B cell (primary cell): ENCODE measurements at regions not wholly inside any gene's neighbourhood (a gene's known extent, or its start where the extent isn't known, plus 50 kb on each side); places are given as distances from the start of the nearest gene placed in this dataset.

Experiments used
- ATAC-seq: fragments of 200-7000 bp; cut with Tn5 transposase; one replicate; pipeline ENCODE4 v1.10.0; 2021; ENCODE audit warnings: low read depth, mild to moderate bottlenecking, moderate number of reproducible peaks, moderate library complexity
- CTCF ChIA-PET: fragments of 350-600 bp; sonication (Branson Sonifier 250); formaldehyde crosslinking; loops from one replicate; lab custom pipeline; 2021; ENCODE audit warnings: antibody characterized with exemption, inconsistent platforms; lab: Charles Lee
- POLR2A ChIA-PET: fragments of 350-600 bp; sonication (Branson Sonifier 250); formaldehyde crosslinking; loops from one replicate; lab custom pipeline; 2021; ENCODE audit warnings: antibody characterized with exemption; lab: Charles Lee
- DNase-seq: peaks from one replicate; pipeline ENCODE4 v3.0.0; 2013
- H2AFZ ChIP-seq: 2 replicates; pipeline ENCODE4 v1.6.1; 2012; ENCODE audit warnings: mild to moderate bottlenecking, low read depth, low read length; ENCODE audit not compliant: insufficient read depth, poor library complexity, severe bottlenecking
- H3K27ac ChIP-seq, 2 donors: 1 replicate in 1 of 2; 2 replicates in 1 of 2; pipeline ENCODE4 v1.5.1; 2012 to 2013; ENCODE audit warnings: low read length in 2 of 2, mild to moderate bottlenecking in 2 of 2, moderate library complexity in 1 of 2
- H3K27me3 ChIP-seq, 4 experiments: fragments of 200-600 bp in 1 of 4; sonication (generic) in 1 of 4; replicated peaks in 1 of 4; 1 replicate in 2 of 4; 2 replicates in 2 of 4; pipeline versions ENCODE4 v1.6.1 to v1.7.0; 2013 to 2016; ENCODE audit warnings: low read length in 3 of 4, mild to moderate bottlenecking in 2 of 4, mixed read lengths in 1 of 4, moderate library complexity in 1 of 4; ENCODE audit not compliant: insufficient read depth in 4 of 4, control insufficient read depth in 3 of 4; ENCODE audit errors: control extremely low read depth in 1 of 4
- H3K36me3 ChIP-seq, 2 experiments: replicated peaks in 1 of 2; 1 replicate in 1 of 2; 2 replicates in 1 of 2; pipeline versions ENCODE4 v1.6.1 to v1.7.1; 2013; ENCODE audit warnings: low read length in 1 of 2; ENCODE audit not compliant: insufficient read depth in 2 of 2, control insufficient read depth in 1 of 2; ENCODE audit errors: control extremely low read depth in 1 of 2, extremely low read depth in 1 of 2
- H3K4me1 ChIP-seq, 2 donors: fragments of 200-600 bp in 1 of 2; sonication (generic) in 1 of 2; 1 replicate in 1 of 2; 2 replicates in 1 of 2; pipeline versions ENCODE4 v1.5.1 to v1.6.1; 2013 to 2017; ENCODE audit warnings: low read length in 2 of 2; ENCODE audit not compliant: control insufficient read depth in 2 of 2, insufficient read depth in 2 of 2
- H3K4me2 ChIP-seq: replicated peaks from 2 replicates; pipeline ENCODE3; 2012; ENCODE audit warnings: mild to moderate bottlenecking, low read depth, low read length; ENCODE audit not compliant: poor library complexity, severe bottlenecking
- H3K4me3 ChIP-seq, 5 experiments: fragments of 200-600 bp in 1 of 5; sonication (generic) in 1 of 5; 1 replicate in 3 of 5; 2 replicates in 2 of 5; pipeline versions ENCODE4 v1.5.1 to v1.7.0; 2011 to 2016; ENCODE audit warnings: low read length in 4 of 5, mild to moderate bottlenecking in 4 of 5, low read depth in 2 of 5, control low read depth in 1 of 5, moderate library complexity in 1 of 5; ENCODE audit not compliant: insufficient read depth in 1 of 5; ENCODE audit errors: control extremely low read depth in 1 of 5, extremely low read depth in 1 of 5
- H3K79me2 ChIP-seq: fragments of 200-600 bp; sonication (generic); one replicate; pipeline ENCODE4 v1.6.0; 2016; ENCODE audit warnings: low read length; ENCODE audit not compliant: control insufficient read depth, insufficient read depth
- H3K9ac ChIP-seq: fragments of 200-600 bp; sonication (generic); 2 replicates; pipeline ENCODE4 v1.6.1; 2017; ENCODE audit warnings: mild to moderate bottlenecking, low read length, moderate library complexity
- H3K9me3 ChIP-seq, 3 donors: one replicate each; pipeline versions ENCODE4 v1.6.1 to v1.7.1; 2013; ENCODE audit warnings: low read length in 2 of 3; ENCODE audit not compliant: control insufficient read depth in 2 of 3, insufficient read depth in 1 of 3; ENCODE audit errors: control extremely low read depth in 1 of 3
- H4K20me1 ChIP-seq: 2 replicates; pipeline ENCODE4 v1.6.0; 2012; ENCODE audit warnings: mild to moderate bottlenecking, low read length; ENCODE audit not compliant: insufficient read depth, control insufficient read depth, poor library complexity, severe bottlenecking
- H3K27ac Mint-ChIP-seq: one replicate; pipeline ENCODE4 v1.8.0; 2021; ENCODE audit warnings: mixed read lengths
- H3K27me3 Mint-ChIP-seq: one replicate; pipeline ENCODE4 v1.8.0; 2021; ENCODE audit warnings: mixed read lengths
- H3K4me1 Mint-ChIP-seq: one replicate; pipeline ENCODE4 v1.8.0; 2021; ENCODE audit warnings: mixed read lengths
- H3K4me3 Mint-ChIP-seq: one replicate; pipeline ENCODE4 v1.8.0; 2021; ENCODE audit warnings: mixed read lengths
- H3K9me3 Mint-ChIP-seq: one replicate; pipeline ENCODE4 v1.8.0; 2022; ENCODE audit warnings: mixed read lengths; ENCODE audit not compliant: insufficient read depth
- CTCF ChIP-seq: fragments of 200-600 bp; IDR thresholded peaks from one replicate; pipeline ENCODE4 v1.8.0; 2022; ENCODE audit warnings: antibody characterized with exemption, mild to moderate bottlenecking
- EZH2 ChIP-seq: IDR thresholded peaks from 2 replicates; pipeline ENCODE4 v1.6.1; 2012; ENCODE audit warnings: borderline replicate concordance, low read depth, mild to moderate bottlenecking, moderate library complexity, low read length; ENCODE audit not compliant: insufficient read depth, poor library complexity, severe bottlenecking
- WGBS: methylation state at CpG from one replicate; pipeline ENCODE4 v1.1.5; 2013; ENCODE audit warnings: missing lambda C conversion rate; ENCODE audit not compliant: insufficient coverage; 5-methylcytosine and 5-hydroxymethylcytosine counted together
- intact Hi-C: fragments of 100-400 bp; cut with micrococcal nuclease; formaldehyde crosslinking; loops from one replicate; pipeline ENCODE4 v1.10.0; 2022

DNA sequence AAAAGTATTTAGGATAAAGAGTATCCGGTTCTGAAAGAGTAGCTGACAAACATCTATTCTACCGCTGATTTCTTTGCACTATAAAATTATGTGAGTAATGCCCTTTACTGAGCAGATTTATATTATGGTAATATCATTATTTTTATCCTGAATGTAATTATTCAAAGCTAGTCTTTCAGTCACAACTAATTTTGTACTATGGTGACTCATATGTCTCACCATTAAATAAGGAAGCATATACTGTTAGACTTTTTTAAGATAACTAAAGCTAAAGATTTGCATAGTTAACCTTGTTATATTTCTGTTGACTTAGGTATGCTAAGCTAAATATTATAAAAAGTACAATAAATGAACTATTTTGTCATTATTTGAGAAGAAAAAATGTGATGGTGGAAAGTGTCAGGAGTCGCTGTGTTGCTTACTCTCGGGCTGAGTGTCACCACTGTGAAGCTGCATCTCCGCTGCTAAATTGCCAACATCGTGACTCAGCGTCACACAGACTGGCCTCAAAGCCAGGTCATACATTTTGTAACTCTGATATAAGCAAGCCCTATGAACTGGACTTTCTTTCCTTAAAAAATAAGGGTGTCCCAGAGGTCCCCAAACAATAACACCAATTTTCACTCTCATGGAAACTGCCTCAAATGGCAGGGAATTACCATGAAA is 69.1 kb upstream of the SSTR1 start:
- H3K4me1 Mint-ChIP-seq = no peaks in the 10 kb centered on the region
- no peaks in the 10 kb centered on the region for H3K36me3 ChIP-seq
- H3K27me3 ChIP-seq = no peaks in the 10 kb centered on the region
- DNase-seq (no peak), ATAC-seq (no peak)
- TF ChIP-seq EZH2 (no peak), CTCF (no peak)
- H3K4me1 ChIP-seq = no peaks in the 10 kb centered on the region
- no peak overlapping the region for H2AFZ ChIP-seq
- H3K9ac ChIP-seq = no peak overlapping the region
- intact Hi-C loops = no loop called here
- H3K4me2 ChIP-seq = no peak overlapping the region
- no peak overlapping the region for H3K4me3 ChIP-seq
- 85% methylated on average over 5 of the region's 7 CpGs for WGBS
- H3K27ac ChIP-seq = no peak overlapping the region
- no peak overlapping the region for H3K4me3 Mint-ChIP-seq
- H3K9me3 Mint-ChIP-seq = peaks cover 2% of the 10 kb centered on the region
- POLR2A ChIA-PET = no interaction called here
- no peaks in the 10 kb centered on the region for H4K20me1 ChIP-seq
- no peaks in the 10 kb centered on the region for H3K27me3 Mint-ChIP-seq
- CTCF ChIA-PET = no interaction called here
- peaks cover 0 to 1% (median 0%) of the 10 kb centered on the region in 3 donors for H3K9me3 ChIP-seq
- no peak overlapping the region for H3K27ac Mint-ChIP-seq
- no peaks in the 10 kb centered on the region for H3K79me2 ChIP-seq

GRCh38 chr14:38139926-38140325 is 67.8 kb upstream of the SSTR1 start:
- Mint-ChIP-seq H3K27me3 (no peaks in the 10 kb centered on the region), H3K9me3 (no peaks in the 10 kb centered on the region), H3K4me3 (no peak overlapping the region), H3K27ac (no peak overlapping the region), H3K4me1 (no peaks in the 10 kb centered on the region)
- H2AFZ ChIP-seq = no peak overlapping the region
- WGBS = 100% methylated on average over 2 of the region's 2 CpGs
- ATAC-seq (no peak), DNase-seq (no peak)
- no peaks in the 10 kb centered on the region for H3K36me3 ChIP-seq
- H3K9me3 ChIP-seq = peaks cover 0 to 1% (median 0%) of the 10 kb centered on the region in 3 donors
- H3K4me1 ChIP-seq = no peaks in the 10 kb centered on the region
- ChIA-PET CTCF (no interaction called here), POLR2A (no interaction called here)
- intact Hi-C loops = no loop called here
- H3K27ac ChIP-seq = no peak overlapping the region
- H3K4me2 ChIP-seq = no peak overlapping the region
- H3K9ac ChIP-seq = no peak overlapping the region
- TF ChIP-seq EZH2 (no peak), CTCF (no peak)
- no peak overlapping the region for H3K4me3 ChIP-seq
- no peaks in the 10 kb centered on the region for H3K27me3 ChIP-seq
- no peaks in the 10 kb centered on the region for H4K20me1 ChIP-seq
- H3K79me2 ChIP-seq = no peaks in the 10 kb centered on the region
